Trophoblast cell (in vitro differentiated cells and primary cell): ENCODE measurements at regions not wholly inside any gene's neighbourhood (a gene's known extent, or its start where the extent isn't known, plus 50 kb on each side); places are given as distances from the start of the nearest gene placed in this dataset.

Experiments used
- DNase-seq, 2 donors: peaks; one replicate each; pipeline ENCODE4 v3.0.0-alpha.2; 2016
- H2AFZ ChIP-seq: 2 replicates; pipeline ENCODE4 v1.6.1; 2013; ENCODE audit warnings: low read length, moderate library complexity, mild to moderate bottlenecking; ENCODE audit not compliant: insufficient read depth, poor library complexity
- H2AK5ac ChIP-seq: 2 replicates; pipeline ENCODE4 v1.6.1; 2013; ENCODE audit warnings: mild to moderate bottlenecking, low read length
- H2BK120ac ChIP-seq: 2 replicates; pipeline ENCODE4 v1.6.1; 2013; ENCODE audit warnings: low read length, mild to moderate bottlenecking, moderate library complexity; ENCODE audit not compliant: insufficient read depth, poor library complexity
- H2BK12ac ChIP-seq: 2 replicates; pipeline ENCODE4 v1.6.1; 2013; ENCODE audit warnings: mild to moderate bottlenecking, low read length, moderate library complexity
- H2BK5ac ChIP-seq: 2 replicates; pipeline ENCODE4 v1.6.1; 2013; ENCODE audit warnings: low read length, low read depth, moderate library complexity, mild to moderate bottlenecking; ENCODE audit not compliant: poor library complexity
- H3K14ac ChIP-seq: 2 replicates; pipeline ENCODE4 v1.6.1; 2013; ENCODE audit warnings: mild to moderate bottlenecking, low read length
- H3K18ac ChIP-seq: 2 replicates; pipeline ENCODE4 v1.6.1; 2013; ENCODE audit warnings: mild to moderate bottlenecking, low read length
- H3K23ac ChIP-seq: 2 replicates; pipeline ENCODE4 v1.6.1; 2013; ENCODE audit warnings: low read length
- H3K27ac ChIP-seq: 2 replicates; pipeline ENCODE4 v1.5.1; 2013; ENCODE audit warnings: low read depth, mild to moderate bottlenecking, inconsistent platforms, low read length, moderate library complexity
- H3K27me3 ChIP-seq: 2 replicates; pipeline ENCODE4 v1.6.1; 2013; ENCODE audit warnings: inconsistent platforms, mild to moderate bottlenecking, low read length, moderate library complexity; ENCODE audit not compliant: insufficient read depth
- H3K36me3 ChIP-seq, 2 experiments: 1 replicate in 1 of 2; 2 replicates in 1 of 2; pipeline ENCODE4 v1.6.1; 2013; ENCODE audit warnings: low read length in 2 of 2, mild to moderate bottlenecking in 2 of 2, moderate library complexity in 1 of 2; ENCODE audit not compliant: insufficient read depth in 2 of 2, control insufficient read depth in 1 of 2
- H3K4ac ChIP-seq: 2 replicates; pipeline ENCODE4 v1.6.1; 2013; ENCODE audit warnings: low read depth, mild to moderate bottlenecking, low read length, moderate library complexity
- H3K4me1 ChIP-seq, 2 experiments: 1 replicate in 1 of 2; 2 replicates in 1 of 2; pipeline ENCODE4 v1.6.1; 2013; ENCODE audit warnings: low read length in 2 of 2, mild to moderate bottlenecking in 2 of 2, moderate library complexity in 1 of 2; ENCODE audit not compliant: insufficient read depth in 2 of 2, control insufficient read depth in 1 of 2
- H3K4me2 ChIP-seq: 2 replicates; pipeline ENCODE4 v1.6.1; 2013; ENCODE audit warnings: inconsistent platforms, mild to moderate bottlenecking, low read length, moderate library complexity
- H3K4me3 ChIP-seq: 2 replicates; pipeline ENCODE4 v1.5.1; 2013; ENCODE audit warnings: mild to moderate bottlenecking, low read depth, low read length, inconsistent platforms
- H3K79me1 ChIP-seq: one replicate; pipeline ENCODE4 v1.6.1; 2013; ENCODE audit warnings: low read length
- H3K79me2 ChIP-seq: 2 replicates; pipeline ENCODE4 v1.6.1; 2013; ENCODE audit warnings: low read length, mild to moderate bottlenecking; ENCODE audit not compliant: control insufficient read depth, insufficient read depth, poor library complexity
- H3K9ac ChIP-seq: 2 replicates; pipeline ENCODE4 v1.6.1; 2013; ENCODE audit warnings: mild to moderate bottlenecking, low read length
- H3K9me3 ChIP-seq: 2 replicates; pipeline ENCODE4 v1.6.1; 2013; ENCODE audit warnings: low read depth, mild to moderate bottlenecking, control low read depth, inconsistent platforms, low read length; ENCODE audit not compliant: insufficient read depth
- H4K12ac ChIP-seq: 2 replicates; pipeline ENCODE4 v1.6.1; 2013; ENCODE audit warnings: low read depth, mild to moderate bottlenecking, low read length, moderate library complexity
- H4K8ac ChIP-seq: 2 replicates; pipeline ENCODE4 v1.6.1; 2013; ENCODE audit warnings: low read depth, mild to moderate bottlenecking, low read length, moderate library complexity
- H4K91ac ChIP-seq: one replicate; pipeline ENCODE4 v1.6.1; 2013; ENCODE audit warnings: low read depth, mild to moderate bottlenecking, low read length, moderate library complexity
- WGBS: extraction: QIAGEN DNeasy Blood & Tissue Kit; methylation state at CpG from one replicate; pipeline ENCODE4 v1.1.7; 2013; ENCODE audit warnings: missing lambda C conversion rate; ENCODE audit not compliant: insufficient read length, insufficient coverage; ENCODE audit errors: extremely low coverage; 5-methylcytosine and 5-hydroxymethylcytosine counted together

GRCh38 chr2:119068154-119068725 is 90.3 kb downstream of the C1QL2 start:
- no peak overlapping the region for H2AK5ac ChIP-seq
- H2AFZ ChIP-seq = no peak overlapping the region
- H3K79me1 ChIP-seq = no peaks in the 10 kb centered on the region
- no peaks in the 10 kb centered on the region for H3K27me3 ChIP-seq
- no peaks in the 10 kb centered on the region for H3K36me3 ChIP-seq
- no peak overlapping the region for H3K4me2 ChIP-seq
- peaks cover 1% of the 10 kb centered on the region for H3K9me3 ChIP-seq
- no peak overlapping the region for H3K27ac ChIP-seq
- H2BK120ac ChIP-seq = no peak overlapping the region
- H2BK5ac ChIP-seq = no peak overlapping the region
- H3K18ac ChIP-seq = no peak overlapping the region
- no peak overlapping the region for H3K23ac ChIP-seq
- no peak overlapping the region for H3K9ac ChIP-seq
- H2BK12ac ChIP-seq = no peak overlapping the region
- WGBS = no CpG with 5 or more reads among the region's 7 CpGs
- no peak overlapping the region for H4K91ac ChIP-seq
- DNase-seq = no peak
- H3K14ac ChIP-seq = no peak overlapping the region
- no peak overlapping the region for H4K12ac ChIP-seq
- H3K4me1 ChIP-seq = no peaks in the 10 kb centered on the region
- no peaks in the 10 kb centered on the region for H3K79me2 ChIP-seq
- H4K8ac ChIP-seq = no peak overlapping the region
- H3K4ac ChIP-seq = no peak overlapping the region
- no peak overlapping the region for H3K4me3 ChIP-seq

GRCh38 chr2:119066272-119066804 is 92.2 kb downstream of the C1QL2 start:
- Histone ChIP-seq H3K27me3 (no peaks in the 10 kb centered on the region), H3K79me1 (no peaks in the 10 kb centered on the region), H3K4me2 (no peak overlapping the region)

GRCh38 chr2:119065146-119065545 is 93.4 kb downstream of the C1QL2 start:
- Histone ChIP-seq H3K4ac (no peak overlapping the region), H2BK12ac (no peak overlapping the region), H2AK5ac (no peak overlapping the region), H3K14ac (no peak overlapping the region), H3K4me3 (no peak overlapping the region), H3K27ac (no peak overlapping the region), H2BK5ac (no peak overlapping the region), H3K23ac (no peak overlapping the region), H3K36me3 (no peaks in the 10 kb centered on the region), H3K79me2 (no peaks in the 10 kb centered on the region), H3K18ac (no peak overlapping the region), H3K4me1 (no peaks in the 10 kb centered on the region), H3K9me3 (no peaks in the 10 kb centered on the region), H3K79me1 (no peaks in the 10 kb centered on the region), H3K27me3 (no peaks in the 10 kb centered on the region), H4K8ac (no peak overlapping the region), H2BK120ac (no peak overlapping the region), H2AFZ (no peak overlapping the region), H4K12ac (no peak overlapping the region), H3K9ac (no peak overlapping the region), H3K4me2 (no peak overlapping the region), H4K91ac (no peak overlapping the region)
- DNase-seq = no peak

More at GRCh38 chr2:119066272-119066804, 92.2 kb downstream of the C1QL2 start:
- no peak overlapping the region for H4K8ac ChIP-seq
- no peaks in the 10 kb centered on the region for H3K79me2 ChIP-seq
- no peak overlapping the region for H4K91ac ChIP-seq
- no peaks in the 10 kb centered on the region for H3K9me3 ChIP-seq
- H3K4ac ChIP-seq = no peak overlapping the region
- WGBS = no CpG with 5 or more reads among the region's 2 CpGs
- H3K14ac ChIP-seq = no peak overlapping the region
- H3K27ac ChIP-seq = no peak overlapping the region
- no peak overlapping the region for H3K9ac ChIP-seq
- DNase-seq = peak in 1 of 2 donors; percentile 26
- H3K4me1 ChIP-seq = no peaks in the 10 kb centered on the region
- H3K4me3 ChIP-seq = no peak overlapping the region
- no peaks in the 10 kb centered on the region for H3K36me3 ChIP-seq
- H3K18ac ChIP-seq = no peak overlapping the region
- no peak overlapping the region for H2AFZ ChIP-seq
- no peak overlapping the region for H4K12ac ChIP-seq
- H2BK12ac ChIP-seq = no peak overlapping the region
- H3K23ac ChIP-seq = no peak overlapping the region
- H2BK120ac ChIP-seq = no peak overlapping the region
- H2AK5ac ChIP-seq = no peak overlapping the region
- no peak overlapping the region for H2BK5ac ChIP-seq

- H4K12ac ChIP-seq = no peak overlapping the region
- DNase-seq = no peak
- no peaks in the 10 kb centered on the region for H3K36me3 ChIP-seq
- no peak overlapping the region for H2AK5ac ChIP-seq
- H3K4me1 ChIP-seq = no peaks in the 10 kb centered on the region
- no peak overlapping the region for H3K23ac ChIP-seq
- no peak overlapping the region for H3K14ac ChIP-seq
- no peak overlapping the region for H2BK120ac ChIP-seq
- no peaks in the 10 kb centered on the region for H3K79me2 ChIP-seq
- no peak overlapping the region for H3K27ac ChIP-seq
- no peak overlapping the region for H4K91ac ChIP-seq
- no peak overlapping the region for H2BK12ac ChIP-seq
- H3K79me1 ChIP-seq = no peaks in the 10 kb centered on the region
- no peak overlapping the region for H2AFZ ChIP-seq
- no peak overlapping the region for H4K8ac ChIP-seq
- no peak overlapping the region for H3K4me3 ChIP-seq
- WGBS = no CpG with 5 or more reads among the region's 1 CpG
- no peak overlapping the region for H3K18ac ChIP-seq
- H3K9me3 ChIP-seq = no peaks in the 10 kb centered on the region
- H3K4ac ChIP-seq = no peak overlapping the region
- H2BK5ac ChIP-seq = no peak overlapping the region
- H3K9ac ChIP-seq = no peak overlapping the region
- H3K27me3 ChIP-seq = no peaks in the 10 kb centered on the region
- H3K4me2 ChIP-seq = no peak overlapping the region
Measured at GRCh38 chr2:119064567-119064966, 94.0 kb downstream of the C1QL2 start.
